ENCODE measurements at regions not wholly inside any gene's neighbourhood (a gene's known extent, or its start where the extent isn't known, plus 50 kb on each side); places are given as distances from the start of the nearest gene placed in this dataset.

DNA sequence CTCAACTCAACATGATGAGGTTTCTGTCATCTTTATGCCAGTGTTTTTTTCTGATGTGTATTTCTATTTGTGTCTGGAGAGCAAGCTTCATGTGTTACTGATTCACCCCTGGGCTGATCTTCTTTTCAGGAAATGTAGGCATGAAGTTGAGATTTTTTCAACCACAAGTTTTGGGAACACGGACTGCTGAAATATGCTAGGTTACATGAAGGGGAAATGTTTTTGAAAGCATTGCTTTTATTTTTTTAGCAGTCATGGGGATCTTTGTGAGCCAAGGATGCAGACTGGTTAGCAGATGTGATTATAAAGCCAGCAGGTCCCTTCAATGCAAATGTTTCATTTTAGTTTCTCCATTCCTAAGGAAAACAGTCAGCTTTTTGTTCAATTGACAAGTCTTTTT, 219.3 kb upstream of the COL8A1 start:
- H3K27me3 ChIP-seq = no peaks in the 10 kb centered on the region
- H3K9me3 ChIP-seq = no peaks in the 10 kb centered on the region
- DNase-seq = no peak
- H3K4me1 ChIP-seq = no peaks in the 10 kb centered on the region
- H3K36me3 ChIP-seq = no peaks in the 10 kb centered on the region
- H3K4me3 ChIP-seq (replicated peaks in 1 of 3) = no peak overlapping the region
- H3K27ac ChIP-seq = no peak overlapping the region
- intact Hi-C loops (cut with DNase I) = no loop called here
- 28 to 44% methylated on average over 1 of the region's 1 CpG for WGBS, 2 donors
- TF ChIP-seq, protein P1, sequence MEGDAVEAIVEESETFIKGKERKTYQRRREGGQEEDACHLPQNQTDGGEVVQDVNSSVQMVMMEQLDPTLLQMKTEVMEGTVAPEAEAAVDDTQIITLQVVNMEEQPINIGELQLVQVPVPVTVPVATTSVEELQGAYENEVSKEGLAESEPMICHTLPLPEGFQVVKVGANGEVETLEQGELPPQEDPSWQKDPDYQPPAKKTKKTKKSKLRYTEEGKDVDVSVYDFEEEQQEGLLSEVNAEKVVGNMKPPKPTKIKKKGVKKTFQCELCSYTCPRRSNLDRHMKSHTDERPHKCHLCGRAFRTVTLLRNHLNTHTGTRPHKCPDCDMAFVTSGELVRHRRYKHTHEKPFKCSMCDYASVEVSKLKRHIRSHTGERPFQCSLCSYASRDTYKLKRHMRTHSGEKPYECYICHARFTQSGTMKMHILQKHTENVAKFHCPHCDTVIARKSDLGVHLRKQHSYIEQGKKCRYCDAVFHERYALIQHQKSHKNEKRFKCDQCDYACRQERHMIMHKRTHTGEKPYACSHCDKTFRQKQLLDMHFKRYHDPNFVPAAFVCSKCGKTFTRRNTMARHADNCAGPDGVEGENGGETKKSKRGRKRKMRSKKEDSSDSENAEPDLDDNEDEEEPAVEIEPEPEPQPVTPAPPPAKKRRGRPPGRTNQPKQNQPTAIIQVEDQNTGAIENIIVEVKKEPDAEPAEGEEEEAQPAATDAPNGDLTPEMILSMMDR (IDR thresholded peaks at IDR 0.05) = no peak
- no peak for TF ChIP-seq POLR2A (IDR thresholded peaks at IDR 0.05)

DNA sequence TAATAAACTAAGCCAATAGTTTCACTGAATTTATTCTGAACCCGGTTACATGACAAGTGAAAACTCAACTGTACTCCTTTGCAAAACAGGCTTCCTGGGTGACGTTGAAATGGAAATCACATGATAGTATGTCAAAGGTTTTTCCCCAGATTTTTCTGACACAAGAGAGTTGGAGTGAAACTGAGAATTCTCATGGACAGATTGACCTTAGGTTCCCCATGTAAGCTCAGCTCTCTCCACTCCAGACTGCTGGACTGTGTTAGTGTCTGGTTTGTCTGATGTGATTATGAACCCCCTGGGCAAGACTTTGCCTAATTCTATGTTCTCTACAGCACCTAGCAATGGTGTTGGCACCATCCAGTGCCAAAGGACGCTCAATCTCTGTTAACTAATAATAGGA, 219.7 kb upstream of the COL8A1 start:
- no peaks in the 10 kb centered on the region for H3K4me1 ChIP-seq
- no peaks in the 10 kb centered on the region for H3K36me3 ChIP-seq
- H3K9me3 ChIP-seq = no peaks in the 10 kb centered on the region
- intact Hi-C loops (cut with DNase I) = no loop called here
- H3K4me3 ChIP-seq (replicated peaks in 1 of 3) = no peak overlapping the region
- no peaks in the 10 kb centered on the region for H3K27me3 ChIP-seq
- H3K27ac ChIP-seq = no peak overlapping the region
- 82 to 84% methylated on average over 3 of the region's 3 CpGs for WGBS, 2 donors
- no peak for DNase-seq
- TF ChIP-seq, protein P1 (IDR thresholded peaks at IDR 0.05) = no peak
- TF ChIP-seq POLR2A (IDR thresholded peaks at IDR 0.05) = no peak

DNA sequence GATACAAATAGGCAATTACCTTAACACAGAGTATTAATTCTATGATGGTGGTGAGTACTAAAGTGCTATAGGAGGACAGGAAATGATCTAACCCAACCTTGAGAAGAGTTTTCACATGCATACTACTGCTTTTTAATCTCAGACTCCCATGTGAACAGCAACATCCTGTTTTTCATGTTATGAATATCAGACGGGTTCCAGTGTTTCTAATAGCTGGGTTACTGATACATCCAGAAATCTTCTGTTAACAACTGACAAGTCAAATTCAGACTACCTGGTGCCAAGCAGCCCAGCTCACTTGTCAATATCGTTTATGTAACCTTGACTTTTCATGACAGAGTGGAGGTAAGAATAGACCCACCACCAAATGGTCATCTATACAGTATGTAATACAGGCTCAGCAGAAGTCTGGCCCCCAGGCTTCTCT, 220.2 kb upstream of the COL8A1 start:
- intact Hi-C loops (cut with DNase I) = no loop called here
- Histone ChIP-seq H3K36me3 (no peaks in the 10 kb centered on the region), H3K4me1 (no peaks in the 10 kb centered on the region), H3K9me3 (no peaks in the 10 kb centered on the region), H3K27me3 (no peaks in the 10 kb centered on the region), H3K27ac (no peak overlapping the region), H3K4me3 (replicated peaks in 1 of 3) (no peak overlapping the region)
- DNase-seq = no peak
- WGBS, 2 donors = 82 to 86% methylated on average over 2 of the region's 2 CpGs
- no peak for TF ChIP-seq POLR2A (IDR thresholded peaks at IDR 0.05)
- TF ChIP-seq, protein P1 (IDR thresholded peaks at IDR 0.05) = no peak

DNA sequence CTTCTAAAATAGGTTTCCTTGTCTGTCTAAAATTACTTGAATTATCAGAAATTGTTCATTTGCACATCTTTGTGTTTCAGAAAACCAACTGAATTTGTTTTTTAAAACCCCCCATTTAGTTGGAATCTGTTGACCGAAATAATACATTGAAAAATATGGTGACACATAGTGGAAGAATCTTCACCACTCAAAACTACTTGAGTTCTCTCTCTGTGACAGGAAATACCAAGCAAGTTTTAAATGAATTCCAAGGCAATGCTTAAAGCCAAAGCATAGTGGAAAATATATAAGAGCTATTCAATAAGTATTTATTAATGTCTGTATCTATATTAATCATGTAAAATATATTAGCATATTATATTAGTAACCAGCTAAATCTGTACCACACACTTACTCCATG, 224.9 kb upstream of the COL8A1 start:
- Histone ChIP-seq H3K36me3 (no peaks in the 10 kb centered on the region), H3K4me1 (no peaks in the 10 kb centered on the region), H3K27ac (no peak overlapping the region), H3K27me3 (no peaks in the 10 kb centered on the region), H3K9me3 (no peaks in the 10 kb centered on the region), H3K4me3 (replicated peaks in 1 of 3) (no peak overlapping the region)
- no peak for TF ChIP-seq POLR2A (IDR thresholded peaks at IDR 0.05)
- TF ChIP-seq, protein P1 (IDR thresholded peaks at IDR 0.05) = no peak
- DNase-seq = no peak
- intact Hi-C loops (cut with DNase I) = no loop called here
- WGBS, 2 donors = 72 to 79% methylated on average over 1 of the region's 1 CpG

DNA sequence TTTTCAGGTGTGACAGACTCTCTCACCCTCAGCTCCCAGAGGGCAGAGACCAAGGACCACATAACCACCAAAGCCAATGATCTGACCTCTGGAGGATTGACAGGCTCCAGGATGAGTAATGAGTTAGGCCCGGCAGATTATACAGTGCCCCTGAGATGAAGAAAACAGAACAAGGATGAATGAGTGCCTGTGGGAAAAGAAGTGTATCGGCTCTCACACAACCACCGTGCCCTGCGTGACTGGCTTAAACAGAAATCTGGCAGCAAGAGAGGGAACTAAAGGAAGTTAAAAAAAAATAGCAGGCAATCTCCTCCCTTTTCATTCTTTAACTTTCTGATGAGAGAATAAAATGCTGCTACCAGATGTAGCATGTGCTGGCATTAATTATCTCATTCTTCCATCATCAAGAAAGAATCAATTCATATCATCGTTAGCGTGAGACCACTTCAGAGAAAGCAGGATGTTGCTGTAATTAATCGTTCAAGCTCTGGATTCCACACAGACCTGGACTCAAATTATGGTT, 227.5 kb upstream of the COL8A1 start:
- Histone ChIP-seq H3K27ac (no peak overlapping the region), H3K4me1 (no peaks in the 10 kb centered on the region), H3K36me3 (no peaks in the 10 kb centered on the region), H3K4me3 (replicated peaks in 1 of 3) (no peak overlapping the region), H3K27me3 (no peaks in the 10 kb centered on the region), H3K9me3 (no peaks in the 10 kb centered on the region)
- intact Hi-C loops (cut with DNase I) = no loop called here
- WGBS, 2 donors = 68 to 71% methylated on average over 7 of the region's 7 CpGs
- no peak for DNase-seq
- TF ChIP-seq POLR2A (IDR thresholded peaks at IDR 0.05) = no peak
- TF ChIP-seq, protein P1 (IDR thresholded peaks at IDR 0.05) = no peak
